HG02840 (cell line): ENCODE measurements at regions not wholly inside any gene's neighbourhood (a gene's known extent, or its start where the extent isn't known, plus 50 kb on each side); places are given as distances from the start of the nearest gene placed in this dataset.

Source experiments
- ATAC-seq: cut with Tn5 transposase; IDR thresholded peaks from one replicate; pipeline ENCODE4 v1.9.1; 2021; ENCODE audit warnings: mild to moderate bottlenecking, moderate library complexity, moderate number of reproducible peaks; ENCODE audit not compliant: unreplicated experiment, low FRiP score

DNA sequence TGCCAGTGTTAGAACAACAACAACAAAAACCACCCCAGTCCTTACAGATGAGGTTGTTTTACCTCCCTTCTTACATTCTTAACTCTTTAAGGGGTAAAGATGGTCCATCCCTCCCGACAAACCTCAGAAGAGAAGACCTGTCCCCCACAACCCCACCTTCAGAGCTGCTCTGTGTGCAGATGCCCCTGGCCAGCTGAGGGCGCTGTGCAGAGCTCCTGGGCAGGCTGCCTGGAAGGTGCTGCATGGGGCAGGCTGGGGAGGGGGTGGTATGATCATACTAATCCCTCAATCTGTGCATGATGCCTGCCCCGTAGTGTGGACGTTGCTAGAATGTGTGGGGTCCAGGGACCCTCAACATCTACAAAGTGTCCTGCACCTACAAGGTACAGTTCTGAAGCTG lies 387.1 kb downstream of the INHBA start:
- ATAC-seq, result no peak

DNA sequence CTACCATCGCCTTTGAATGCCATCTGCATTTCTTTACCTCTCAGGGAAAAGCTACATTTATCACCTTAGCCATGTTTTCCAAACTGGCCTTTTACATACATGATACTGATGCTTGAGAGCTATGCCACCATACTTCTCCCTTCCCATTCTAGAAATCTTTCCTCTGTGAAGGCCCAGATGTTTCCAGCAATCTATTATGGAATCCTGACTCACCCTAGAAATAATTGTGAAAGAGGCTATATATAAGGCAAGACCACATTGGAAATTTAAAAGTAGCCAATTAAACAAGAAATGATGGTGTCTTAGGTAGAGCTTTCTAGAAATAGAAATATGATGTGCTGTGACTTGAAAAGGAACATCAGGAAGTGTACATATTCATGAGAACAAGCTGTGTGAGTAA lies 389.7 kb downstream of the INHBA start:
- no peak for ATAC-seq

DNA sequence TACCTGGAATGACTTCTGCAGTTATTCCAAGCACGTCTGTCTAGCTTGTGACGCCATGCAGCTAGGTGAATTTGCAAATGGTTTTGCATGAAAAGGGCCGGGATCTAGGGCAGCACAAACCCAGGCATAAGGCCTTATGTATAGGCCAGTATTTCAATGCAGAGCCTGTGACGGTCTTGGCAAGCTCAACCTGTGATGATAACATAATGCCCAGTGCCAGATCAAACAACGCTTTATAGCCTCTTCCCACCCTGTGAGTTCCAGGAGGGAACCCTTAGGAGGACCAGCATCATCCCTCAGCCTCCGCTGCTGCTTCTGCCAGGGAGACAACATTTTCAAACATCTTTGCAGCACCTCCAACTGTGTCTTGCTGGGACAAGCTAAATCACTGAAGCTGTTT lies 390.7 kb downstream of the INHBA start:
- ATAC-seq, result no peak

- ATAC-seq, result no peak
These were observed 391.6 kb downstream of the INHBA start for GRCh38 chr7:41311301-41311700.

DNA sequence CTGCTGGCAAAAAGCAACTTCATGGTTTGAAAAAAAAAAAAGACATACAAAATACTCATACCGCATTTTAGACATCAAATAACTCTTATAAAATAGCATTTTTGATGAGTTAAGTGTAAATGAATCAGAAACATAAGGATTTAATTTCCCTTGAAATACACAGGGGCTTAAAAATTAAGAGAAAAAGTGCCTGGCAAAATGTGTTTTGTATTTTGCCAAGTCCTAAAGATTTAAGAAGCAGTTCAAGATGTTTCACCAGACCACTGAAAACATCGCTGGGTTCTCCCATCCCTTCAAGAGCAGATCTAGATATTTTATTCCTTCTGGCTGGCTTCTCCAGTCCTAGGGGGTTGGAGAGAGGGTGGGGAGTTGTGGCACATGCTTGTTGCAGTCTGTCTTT lies 396.4 kb downstream of the INHBA start:
- no peak for ATAC-seq

- ATAC-seq, result no peak
These were observed 397.9 kb downstream of the INHBA start for GRCh38 chr7:41305001-41305400.

GRCh38 chr7:41303709-41304108 lies 399.2 kb downstream of the INHBA start:
- ATAC-seq, result no peak

DNA sequence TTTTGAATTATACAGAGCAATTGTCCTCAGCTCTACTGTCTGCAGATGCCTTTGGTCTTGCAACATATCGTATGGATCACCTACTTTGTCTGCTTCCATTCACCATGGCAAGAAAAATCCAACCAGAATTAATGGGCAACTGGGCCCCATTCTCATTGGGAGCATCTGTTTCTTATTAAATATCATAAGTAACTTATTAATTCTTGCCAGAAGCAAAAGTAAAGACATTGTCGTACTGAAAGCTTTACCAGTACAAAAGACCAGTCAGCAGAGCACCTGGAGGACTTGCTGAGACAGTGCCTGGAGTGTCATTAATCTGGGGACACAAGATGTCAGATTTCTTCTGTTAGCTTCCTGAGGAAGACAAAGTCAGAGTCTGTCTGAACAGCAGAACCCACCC lies 404.5 kb downstream of the INHBA start:
- ATAC-seq, result no peak

DNA sequence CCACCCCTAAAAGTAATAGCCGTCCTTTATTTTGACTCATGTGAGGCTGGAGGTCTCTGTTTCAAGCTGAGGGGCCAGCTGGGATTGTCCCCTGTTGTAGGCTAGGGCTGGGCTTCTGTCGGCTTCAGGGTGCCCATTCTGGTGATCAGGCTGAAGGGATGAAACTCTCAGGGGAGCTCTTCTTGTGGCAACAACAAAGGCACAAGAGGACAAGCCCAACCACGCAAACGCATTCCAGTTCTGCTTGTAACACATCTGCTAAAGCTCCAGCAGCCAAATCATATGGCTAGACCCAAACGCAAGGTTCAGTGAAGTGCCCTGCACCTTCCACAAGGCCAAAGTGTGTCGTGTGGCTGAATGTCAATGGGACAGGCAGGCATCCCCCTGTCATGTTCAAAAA lies 405.7 kb downstream of the INHBA start:
- ATAC-seq, result no peak

GRCh38 chr7:41295455-41295815 lies 407.5 kb downstream of the INHBA start:
- no peak for ATAC-seq

- no peak for ATAC-seq
These were observed 408.1 kb downstream of the INHBA start for GRCh38 chr7:41294556-41295454.

GRCh38 chr7:41292487-41292886 lies 410.4 kb downstream of the INHBA start:
- no peak for ATAC-seq

- ATAC-seq, result no peak
These were observed 415.1 kb downstream of the INHBA start for GRCh38 chr7:41287559-41288335.

DNA sequence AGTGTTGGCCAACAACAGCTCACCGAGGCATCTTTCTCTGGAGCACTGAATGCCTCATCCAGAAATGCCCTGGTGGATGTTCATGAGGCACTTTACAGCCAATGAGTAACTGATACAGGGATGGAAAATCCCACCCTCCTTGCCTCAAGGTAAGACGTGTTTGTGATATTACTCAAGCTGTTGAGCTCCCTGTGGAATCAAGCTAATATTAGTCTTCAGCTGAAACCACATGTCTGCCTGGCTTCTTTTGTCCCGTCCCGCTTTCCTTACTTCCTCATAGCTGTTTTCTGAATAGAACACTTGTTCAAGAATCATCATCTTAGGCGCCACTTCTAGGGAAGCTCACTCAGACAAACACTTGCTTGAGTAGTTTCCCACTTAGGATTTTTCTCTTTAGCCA lies 422.4 kb downstream of the INHBA start:
- ATAC-seq, result no peak

GRCh38 chr7:41277561-41277960 lies 425.3 kb downstream of the INHBA start:
- ATAC-seq, result no peak

GRCh38 chr7:41275255-41275654 lies 427.6 kb downstream of the INHBA start:
- ATAC-seq, result no peak

DNA sequence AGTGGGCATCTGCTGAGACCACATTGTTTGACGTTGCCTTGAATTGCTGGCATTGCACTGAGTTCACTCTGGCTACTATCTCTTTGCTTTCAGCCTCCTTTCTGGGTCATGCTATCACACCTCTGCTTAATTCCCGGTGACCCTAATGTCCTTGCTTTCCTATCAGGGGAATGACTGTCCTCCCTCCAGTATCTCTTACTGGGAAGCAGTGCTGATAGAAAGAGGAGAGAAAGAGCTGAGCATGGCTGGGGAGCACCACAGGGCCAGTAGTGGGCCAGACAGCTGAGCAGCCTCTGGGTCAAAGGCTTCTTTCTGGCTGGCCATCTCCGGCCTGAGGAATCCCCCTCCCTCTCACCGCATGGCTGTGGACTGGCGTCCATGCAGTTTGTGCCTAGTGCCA lies 428.7 kb downstream of the INHBA start:
- no peak for ATAC-seq

GRCh38 chr7:41272664-41273063 lies 430.2 kb downstream of the INHBA start:
- ATAC-seq, result no peak

- no peak for ATAC-seq
These were observed 434.0 kb downstream of the INHBA start for GRCh38 chr7:41268878-41269277.

DNA sequence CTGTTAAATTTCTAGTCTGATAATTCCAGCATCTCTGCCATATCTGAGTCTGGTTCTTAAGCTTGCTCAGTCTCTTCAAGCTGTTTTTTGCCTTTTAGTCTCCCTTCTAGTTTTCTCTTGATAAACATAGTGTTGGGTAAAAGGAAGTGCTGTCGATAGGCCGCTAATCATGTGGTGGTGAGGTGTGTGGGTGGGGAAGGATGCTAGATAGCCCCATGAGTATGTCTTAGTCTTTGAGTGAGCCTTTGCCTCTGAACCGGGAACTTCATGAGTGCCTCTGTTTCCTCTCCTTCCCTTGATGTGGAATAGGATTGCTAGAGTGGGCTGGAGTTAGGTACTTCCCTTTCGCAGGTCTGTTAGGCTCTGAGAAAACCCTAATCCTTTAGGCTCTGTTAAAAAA lies 441.8 kb downstream of the INHBA start:
- no peak for ATAC-seq

DNA sequence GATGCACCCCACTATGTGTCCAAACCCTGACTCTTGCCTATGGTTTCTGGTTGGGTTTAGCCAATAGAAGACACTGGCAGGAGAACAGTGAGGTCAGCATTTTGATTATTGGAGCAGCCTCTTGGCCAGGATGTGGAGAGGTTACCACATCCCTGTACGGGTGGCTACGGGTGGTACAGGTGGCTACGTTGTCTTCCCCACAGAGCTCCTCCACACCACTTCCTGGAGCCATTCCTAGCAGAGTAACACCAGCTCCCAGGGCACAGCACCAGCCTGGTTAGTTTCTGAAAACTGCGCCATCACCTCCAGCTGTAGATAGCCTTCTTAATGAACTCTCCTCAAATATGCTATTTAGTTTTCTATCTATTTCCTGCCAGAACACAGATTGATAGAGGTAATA lies 445.2 kb downstream of the INHBA start:
- ATAC-seq, result no peak
